Heart left ventricle (tissue), 16 donors: ENCODE measurements at regions not wholly inside any gene's neighbourhood (a gene's known extent, or its start where the extent isn't known, plus 50 kb on each side); places are given as distances from the start of the nearest gene placed in this dataset.

ENCODE experiments used
- ATAC-seq, 4 donors: fragments of 200-7000 bp; cut with Tn5 transposase; one replicate each; pipeline ENCODE4 v1.9.1; 2020 to 2022; ENCODE audit warnings: moderate library complexity in 4 of 4, mild to moderate bottlenecking in 3 of 4, moderate number of reproducible peaks in 1 of 4
- DNase-seq, 5 donors: peaks; one replicate each; pipeline ENCODE4 v3.0.0-alpha.2; 2020
- H3K27ac ChIP-seq, 12 donors: fragments of 200-600 bp; sonication (generic) in 4 of 12; one replicate each; pipeline versions ENCODE4 v1.5.0 to v1.8.0; 2016 to 2022; ENCODE audit warnings: mild to moderate bottlenecking in 2 of 12
- H3K27me3 ChIP-seq, 9 donors: fragments of 200-600 bp; sonication (generic) in 2 of 9; one replicate each; pipeline versions ENCODE4 v1.5.1 to v1.8.0; 2016 to 2022; ENCODE audit warnings: mild to moderate bottlenecking in 3 of 9
- H3K36me3 ChIP-seq, 9 donors: fragments of 200-600 bp; sonication (generic) in 2 of 9; one replicate each; pipeline versions ENCODE4 v1.5.0 to v1.8.0; 2018 to 2022; ENCODE audit warnings: mild to moderate bottlenecking in 2 of 9
- H3K4me1 ChIP-seq, 12 donors: fragments of 200-600 bp; sonication (generic) in 4 of 12; one replicate each; pipeline versions ENCODE4 v1.5.0 to v1.8.0; 2016 to 2022; ENCODE audit warnings: mild to moderate bottlenecking in 3 of 12
- H3K4me3 ChIP-seq, 12 donors: fragments of 200-600 bp; sonication (generic) in 4 of 12; one replicate each; pipeline versions ENCODE4 v1.5.0 to v1.8.0; 2017 to 2022; ENCODE audit warnings: mild to moderate bottlenecking in 9 of 12, moderate library complexity in 4 of 12
- H3K9me3 ChIP-seq, 12 donors: fragments of 200-600 bp; sonication (generic) in 4 of 12; one replicate each; pipeline versions ENCODE4 v1.5.0 to v1.8.0; 2016 to 2022; ENCODE audit warnings: mild to moderate bottlenecking in 1 of 12
- CTCF ChIP-seq, 12 donors: fragments of 200-600 bp; sonication (generic) in 4 of 12; IDR thresholded peaks; one replicate each; pipeline versions ENCODE4 v1.5.0 to v1.8.0; 2018 to 2022; ENCODE audit warnings: antibody characterized with exemption in 12 of 12, mild to moderate bottlenecking in 5 of 12
- POLR2A ChIP-seq, 2 donors: fragments of 450-650 bp; IDR thresholded peaks; one replicate each; pipeline ENCODE4 v1.6.1; 2017; ENCODE audit warnings: antibody characterized with exemption in 2 of 2, mild to moderate bottlenecking in 2 of 2, moderate library complexity in 2 of 2
- WGBS, 4 donors: extraction: QIAGEN DNeasy Blood & Tissue Kit in 2 of 4; methylation state at CpG; one replicate each; pipeline versions ENCODE4 v1.1.5 to v1.1.7; 2013 to 2018; 5-methylcytosine and 5-hydroxymethylcytosine counted together
- intact Hi-C, 10 donors: fragments of 100-400 bp; cut with DNase I; formaldehyde crosslinking; loops; one replicate each; pipeline versions ENCODE4 v1.11.1 to v1.14.2; 2022
- microRNA counts, 2 donors: library from miRNA; unstranded; fragments of <30 nt; microRNA quantifications; one replicate each; lab custom pipeline; 2016
- microRNA-seq, 4 donors: library from miRNA; unstranded; fragments of <30 nt; microRNA quantifications; one replicate each; pipeline versions ENCODE4 to v1.2.0, GENCODE V29; 2017 to 2020
- donor health status: ischemic (EF 13 %, LVEDD 7.1; RV severe dilation, severe dysfunction).
- donor health status: healthy with polysubstance abuse.
- donor health status: DM: no; HTN: yes; CAD: no.
- donor health status: DM: no; HTN: no; CAD: no.
- donor health status: ischemic (EF 25% LVEDD 6.9; RV normal size, moderate dysfunction).
- donor health status: ischemic (EF 25% LVEDD 5.7; RV mildly dilated, moderate dysfunction).
- donor health status: healthy.
- donor health status: DM: yes; HTN: yes; CAD: no.
- donor health status: ischemic (EF 35%, LVEDD 5.7; RV mildly dilated, moderate dysfunction).
- donor health status: nonischemic (EF 11% LVEDD 7.7; RV severe dilation, severe dysfunction).
- donor health status: DM: yes; HTN: yes; CAD: no.
- donor health status: PGD.
- donor health status: ischemic (EF 29% LVEDD 5.4; RV normal size, mild dysfunction).
- donor health status: nonischemic (EF 23%, LVEDD 6.1; RV moderate dilation, normal function).

DNA sequence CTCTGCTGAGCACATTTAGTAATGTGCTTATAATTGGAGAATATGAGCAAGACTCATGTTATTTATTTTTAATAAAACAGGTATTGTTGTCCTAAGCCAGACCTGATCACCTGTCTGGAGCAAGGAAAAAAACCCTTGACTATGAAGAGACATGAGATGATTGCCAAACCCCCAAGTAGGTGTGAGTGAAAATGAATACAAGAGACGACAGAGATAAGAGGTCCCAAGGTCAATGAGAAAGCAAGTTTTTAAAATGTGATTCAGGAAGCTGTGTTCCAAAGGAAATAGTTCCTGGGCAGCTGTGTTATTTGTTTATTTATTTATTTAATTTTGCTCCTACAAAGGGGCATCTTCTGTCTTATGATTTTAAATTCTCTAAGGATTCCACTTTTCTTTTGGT, 83.1 kb downstream of the ZNF486 start:
- no peak for TF ChIP-seq CTCF (IDR thresholded peaks at IDR 0.05)
- no peak for TF ChIP-seq POLR2A (IDR thresholded peaks at IDR 0.05)
- Histone ChIP-seq H3K9me3 (no peaks in the 10 kb centered on the region), H3K36me3 (no peaks in the 10 kb centered on the region), H3K4me3 (no peak overlapping the region), H3K27ac (no peak overlapping the region), H3K4me1 (peaks cover 0 to 3% (median 0%) of the 10 kb centered on the region in 12 donors), H3K27me3 (no peaks in the 10 kb centered on the region)
- WGBS, 4 donors: 10 to 23% (median 14%) methylated on average over 1 of the region's 1 CpG
- no peak for DNase-seq
- intact Hi-C loops: no loop called here
- no peak for ATAC-seq

MicroRNA genes in the stretch of these regions (microRNA counts, 767-probe panel; counts per million panel counts)
- 0 to 758 counts per million in 2 donors for microRNA hsa-miR-1270 (lab: Ali Mortazavi, UCI)

Small RNA genes lying in the stretch of these regions (microRNA-seq; reads per million reads assigned to microRNA genes)
- 0.60 to 8.8 (median 3.4) reads per million in 4 donors for gene MIR1270
